ENCODE measurements at regions not wholly inside any gene's neighbourhood (a gene's known extent, or its start where the extent isn't known, plus 50 kb on each side); places are given as distances from the start of the nearest gene placed in this dataset.

DNA sequence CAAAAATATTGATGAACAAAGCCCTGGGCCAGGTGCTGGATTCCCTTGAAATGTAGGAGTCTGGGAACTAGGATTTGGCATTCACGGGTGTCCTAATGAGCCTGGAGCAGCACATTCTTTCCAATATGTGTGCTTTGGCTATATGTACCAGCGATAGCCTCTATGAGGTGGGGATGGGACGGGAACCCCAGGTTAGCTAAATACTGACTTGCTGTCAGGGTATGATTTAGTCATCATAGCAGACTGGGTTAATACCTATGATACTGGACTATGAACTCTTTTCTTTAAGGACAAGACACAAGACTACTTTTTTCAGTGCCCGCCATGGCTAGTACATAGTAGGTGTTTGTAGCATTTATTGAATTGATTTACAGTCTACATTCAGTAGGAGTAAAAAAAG, 152.7 kb downstream of the KCNRG start:
- no peak for TF ChIP-seq POLR2A (IDR thresholded peaks at IDR 0.05)
- TF ChIP-seq, protein P1, sequence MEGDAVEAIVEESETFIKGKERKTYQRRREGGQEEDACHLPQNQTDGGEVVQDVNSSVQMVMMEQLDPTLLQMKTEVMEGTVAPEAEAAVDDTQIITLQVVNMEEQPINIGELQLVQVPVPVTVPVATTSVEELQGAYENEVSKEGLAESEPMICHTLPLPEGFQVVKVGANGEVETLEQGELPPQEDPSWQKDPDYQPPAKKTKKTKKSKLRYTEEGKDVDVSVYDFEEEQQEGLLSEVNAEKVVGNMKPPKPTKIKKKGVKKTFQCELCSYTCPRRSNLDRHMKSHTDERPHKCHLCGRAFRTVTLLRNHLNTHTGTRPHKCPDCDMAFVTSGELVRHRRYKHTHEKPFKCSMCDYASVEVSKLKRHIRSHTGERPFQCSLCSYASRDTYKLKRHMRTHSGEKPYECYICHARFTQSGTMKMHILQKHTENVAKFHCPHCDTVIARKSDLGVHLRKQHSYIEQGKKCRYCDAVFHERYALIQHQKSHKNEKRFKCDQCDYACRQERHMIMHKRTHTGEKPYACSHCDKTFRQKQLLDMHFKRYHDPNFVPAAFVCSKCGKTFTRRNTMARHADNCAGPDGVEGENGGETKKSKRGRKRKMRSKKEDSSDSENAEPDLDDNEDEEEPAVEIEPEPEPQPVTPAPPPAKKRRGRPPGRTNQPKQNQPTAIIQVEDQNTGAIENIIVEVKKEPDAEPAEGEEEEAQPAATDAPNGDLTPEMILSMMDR (IDR thresholded peaks at IDR 0.05): no peak

Data from lower leg skin (tissue), 3 donors.